Uterus (tissue), 3 donors: ENCODE measurements at regions not wholly inside any gene's neighbourhood (a gene's known extent, or its start where the extent isn't known, plus 50 kb on each side); places are given as distances from the start of the nearest gene placed in this dataset.
"Not testable (repeated sequence)": the region's sequence is repeated elsewhere in the genome, so short reads cannot be mapped to it uniquely, and the experiment has no call there.

Experiments
- DNase-seq, 2 donors: peaks; one replicate each; pipeline ENCODE4 v3.0.0-alpha.2; 2019 to 2020
- H3K27ac ChIP-seq, 2 donors: fragments of 200-600 bp; sonication (generic); 1 replicate in 1 of 2; 2 replicates in 1 of 2; pipeline ENCODE4 v1.5.1; 2016 to 2018
- H3K27me3 ChIP-seq, 2 donors: fragments of 200-600 bp; sonication (generic); one replicate each; pipeline ENCODE4 v1.5.1; 2018 to 2019; ENCODE audit warnings: control low read depth in 1 of 2
- H3K36me3 ChIP-seq, 2 donors: fragments of 200-600 bp; sonication (generic); one replicate each; pipeline ENCODE4 v1.5.1; 2019; ENCODE audit warnings: control low read depth in 1 of 2
- H3K4me1 ChIP-seq, 2 donors: fragments of 200-600 bp; sonication (generic); one replicate each; pipeline ENCODE4 v1.5.1; 2018 to 2019; ENCODE audit warnings: control low read depth in 1 of 2
- H3K4me3 ChIP-seq, 2 donors: fragments of 200-600 bp; sonication (generic); 1 replicate in 1 of 2; 2 replicates in 1 of 2; pipeline ENCODE4 v1.5.1; 2018 to 2019; ENCODE audit warnings: mild to moderate bottlenecking in 1 of 2
- H3K9me3 ChIP-seq, 2 donors: fragments of 200-600 bp; sonication (generic); one replicate each; pipeline ENCODE4 v1.5.1; 2019; ENCODE audit warnings: control low read depth in 1 of 2
- CTCF ChIP-seq, 4 experiments: fragments of 200-600 bp in 2 of 4; fragments of 450-650 bp in 2 of 4; sonication (generic) in 2 of 4; IDR thresholded peaks; one replicate each; pipeline ENCODE4 v1.5.1; 2016 to 2019; ENCODE audit warnings: antibody characterized with exemption in 4 of 4, mild to moderate bottlenecking in 2 of 4, moderate library complexity in 1 of 4
- POLR2A ChIP-seq, 2 donors: fragments of 450-650 bp; IDR thresholded peaks; one replicate each; pipeline ENCODE4 v1.6.1; 2016; ENCODE audit warnings: antibody characterized with exemption in 2 of 2, mild to moderate bottlenecking in 1 of 2, moderate library complexity in 1 of 2
- intact Hi-C: fragments of 100-400 bp; cut with DNase I; formaldehyde crosslinking; loops from one replicate; pipeline ENCODE4 v1.15.1; 2023; ENCODE audit warnings: low total_unique reads
- donor health status: DM: yes; HTN: yes; CAD: no.

- H3K9me3 ChIP-seq, result no peaks in the 10 kb centered on the region
- H3K4me1 ChIP-seq, result no peaks in the 10 kb centered on the region
- no peak overlapping the region for H3K27ac ChIP-seq
- H3K4me3 ChIP-seq, result peak overlapping the region; percentile 21 to 32
- no peaks in the 10 kb centered on the region for H3K27me3 ChIP-seq
- no peaks in the 10 kb centered on the region for H3K36me3 ChIP-seq
- TF ChIP-seq POLR2A (IDR thresholded peaks at IDR 0.05) (no peak), CTCF (IDR thresholded peaks at IDR 0.05) (no peak)
- intact Hi-C loops, result no loop called here
- no peak for DNase-seq
These were observed 50.6 kb upstream of the RNF182 start for GRCh38 chr6:13874191-13874549.

GRCh38 chr6:13873288-13874190 lies 51.2 kb upstream of the RNF182 start:
- DNase-seq, result peak; percentile 38 to 41
- Histone ChIP-seq H3K4me1 (no peaks in the 10 kb centered on the region), H3K9me3 (no peaks in the 10 kb centered on the region), H3K36me3 (no peaks in the 10 kb centered on the region), H3K27ac (no peak overlapping the region), H3K27me3 (no peaks in the 10 kb centered on the region), H3K4me3 (peak overlapping the region; percentile 21 to 32)
- intact Hi-C loops, result no loop called here
- TF ChIP-seq CTCF (IDR thresholded peaks at IDR 0.05), result peak; percentile 48 to 65 (median 56)
- TF ChIP-seq POLR2A (IDR thresholded peaks at IDR 0.05), result no peak

GRCh38 chr6:13872681-13873080 lies 52.1 kb upstream of the RNF182 start:
- Histone ChIP-seq H3K4me1 (no peaks in the 10 kb centered on the region), H3K4me3 (no peak overlapping the region), H3K36me3 (no peaks in the 10 kb centered on the region), H3K27me3 (no peaks in the 10 kb centered on the region), H3K9me3 (no peaks in the 10 kb centered on the region), H3K27ac (no peak overlapping the region)
- intact Hi-C loops, result no loop called here
- TF ChIP-seq POLR2A (IDR thresholded peaks at IDR 0.05) (no peak), CTCF (IDR thresholded peaks at IDR 0.05) (no peak)
- no peak for DNase-seq

DNA sequence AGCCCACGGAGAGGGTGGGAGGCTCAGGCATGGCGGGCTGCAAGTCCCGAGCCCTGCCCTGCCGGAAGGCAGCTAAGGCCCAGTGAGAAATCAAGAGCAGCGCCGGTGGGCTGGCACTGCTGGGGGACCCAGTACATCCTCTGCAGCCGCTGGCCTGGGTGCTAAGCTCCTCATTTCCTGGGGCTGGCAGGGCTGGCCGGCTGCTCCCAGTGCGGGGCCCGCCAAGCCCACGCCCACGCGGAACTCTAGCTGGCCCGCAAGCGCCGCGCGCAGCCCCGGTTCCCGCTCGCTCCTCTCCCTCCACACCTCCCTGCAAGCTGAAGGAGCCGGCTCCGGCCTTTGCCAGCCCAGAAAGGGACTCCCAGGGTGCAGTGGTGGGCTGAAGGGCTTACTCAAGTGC lies 52.7 kb upstream of the RNF182 start:
- H3K4me1 ChIP-seq, H3K36me3 ChIP-seq, intact Hi-C loops, H3K4me3 ChIP-seq, DNase-seq, H3K27ac ChIP-seq, H3K27me3 ChIP-seq, H3K9me3 ChIP-seq: not testable (repeated sequence)

DNA sequence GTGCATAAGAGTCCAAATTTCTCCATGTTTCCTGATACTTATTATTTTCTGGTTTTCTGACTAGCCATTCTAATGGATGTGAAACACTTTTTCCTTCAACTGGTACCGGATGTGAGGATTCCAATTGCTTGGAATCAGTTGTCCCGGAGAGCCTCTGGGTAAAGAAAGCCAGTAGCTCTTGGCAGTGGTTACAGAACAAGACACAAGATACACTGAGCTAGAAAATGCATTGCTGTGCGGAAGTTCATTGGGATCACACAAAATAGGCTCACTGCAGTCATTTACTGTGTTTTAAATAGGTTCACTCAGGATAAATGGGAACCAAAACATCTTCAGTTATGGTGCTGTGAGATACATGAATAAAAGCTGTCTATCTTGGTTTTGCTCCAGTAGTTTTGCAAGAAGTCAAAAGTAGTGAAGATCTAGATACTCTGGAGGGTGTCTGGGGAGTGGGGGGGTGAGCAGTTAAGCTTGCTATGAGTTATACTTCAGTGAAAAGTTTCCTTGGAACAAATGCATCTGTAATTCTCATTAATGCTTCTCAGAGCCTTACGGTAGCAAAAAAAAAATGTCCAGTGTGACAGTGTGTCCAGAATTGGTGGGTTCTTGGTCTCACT lies 54.4 kb upstream of the RNF182 start:
- intact Hi-C loops, result no loop called here
- no peaks in the 10 kb centered on the region for H3K9me3 ChIP-seq
- no peak overlapping the region for H3K4me3 ChIP-seq
- no peak for DNase-seq
- H3K27ac ChIP-seq, result no peak overlapping the region
- TF ChIP-seq POLR2A (IDR thresholded peaks at IDR 0.05) (no peak), CTCF (IDR thresholded peaks at IDR 0.05) (no peak)
- no peaks in the 10 kb centered on the region for H3K36me3 ChIP-seq
- H3K27me3 ChIP-seq, result no peaks in the 10 kb centered on the region
- H3K4me1 ChIP-seq, result no peaks in the 10 kb centered on the region
